Suprapubic skin (tissue), 4 donors: ENCODE measurements at regions not wholly inside any gene's neighbourhood (a gene's known extent, or its start where the extent isn't known, plus 50 kb on each side); places are given as distances from the start of the nearest gene placed in this dataset.

Source experiments
- DNase-seq, 2 donors: peaks; one replicate each; pipeline ENCODE4 v3.0.0-alpha.2; 2019; ENCODE audit warnings: low spot score in 2 of 2
- H3K27ac ChIP-seq: fragments of 200-600 bp; sonication (generic); one replicate; pipeline ENCODE4 v1.5.1; 2019
- H3K27me3 ChIP-seq: fragments of 200-600 bp; sonication (generic); one replicate; pipeline ENCODE4 v1.5.1; 2019
- H3K36me3 ChIP-seq: fragments of 200-600 bp; sonication (generic); one replicate; pipeline ENCODE4 v1.5.1; 2019
- H3K4me1 ChIP-seq: fragments of 200-600 bp; sonication (generic); one replicate; pipeline ENCODE4 v1.5.1; 2019
- H3K4me3 ChIP-seq: fragments of 200-600 bp; sonication (generic); one replicate; pipeline ENCODE4 v1.5.1; 2019; ENCODE audit warnings: mild to moderate bottlenecking
- H3K9me3 ChIP-seq: fragments of 200-600 bp; sonication (generic); one replicate; pipeline ENCODE4 v1.5.1; 2019
- EP300 ChIP-seq: sonication (generic); formaldehyde crosslinking; IDR thresholded peaks from one replicate; pipeline ENCODE4 v1.6.1; 2017; ENCODE audit warnings: antibody characterized with exemption
- POLR2A ChIP-seq, 2 donors: fragments of 450-650 bp; IDR thresholded peaks; one replicate each; pipeline ENCODE4 v1.6.1; 2017; ENCODE audit warnings: antibody characterized with exemption in 2 of 2, mild to moderate bottlenecking in 2 of 2, moderate library complexity in 2 of 2
- POLR2AphosphoS5 ChIP-seq, 3 donors: sonication (generic); formaldehyde crosslinking; IDR thresholded peaks; one replicate each; pipeline ENCODE4 v1.6.1; 2017; ENCODE audit warnings: antibody characterized with exemption in 3 of 3
- WGBS: methylation state at CpG from one replicate; pipeline ENCODE4 v1.1.5; 2018; 5-methylcytosine and 5-hydroxymethylcytosine counted together
- TF ChIP-seq, protein P1 (sequence below), 2 donors: fragments of 200-600 bp in 1 of 2; fragments of 450-650 bp in 1 of 2; sonication (generic) in 1 of 2; IDR thresholded peaks; one replicate each; pipeline ENCODE4 v1.5.1; 2016 to 2019; ENCODE audit warnings: antibody characterized with exemption in 2 of 2, mild to moderate bottlenecking in 1 of 2, moderate library complexity in 1 of 2

DNA sequence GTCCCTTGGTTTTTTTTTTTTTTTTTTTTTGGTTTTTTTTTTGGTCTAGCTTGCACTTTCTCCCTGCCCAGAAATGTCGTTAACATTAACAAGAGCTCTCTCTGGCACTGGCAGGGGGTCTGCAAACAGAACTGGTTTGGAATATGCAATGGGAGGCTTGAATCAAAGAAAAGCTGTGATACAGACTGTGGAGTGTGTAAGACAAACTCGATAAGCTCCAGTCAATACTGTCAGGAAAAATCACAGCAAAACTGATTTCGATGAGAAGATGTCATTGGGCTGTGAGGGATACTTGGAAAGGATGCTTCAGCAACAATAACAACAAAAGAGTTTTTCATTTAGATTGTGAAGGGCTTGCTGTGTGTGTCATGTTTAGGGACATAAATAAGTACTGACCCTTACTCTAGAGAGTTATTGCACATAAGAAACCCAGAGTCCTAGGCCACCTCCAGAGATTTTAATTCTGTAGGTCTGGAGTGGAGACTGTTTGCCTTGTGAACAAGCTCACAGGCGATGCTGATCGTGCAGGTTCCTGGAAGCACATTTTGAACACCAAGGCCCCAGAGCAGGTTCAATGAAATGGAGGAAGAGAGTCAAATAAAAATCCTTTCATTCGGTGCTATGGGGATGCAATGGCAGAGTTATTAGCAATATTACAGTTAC lies 470.7 kb upstream of the RBFOX1 start:
- no peak for TF ChIP-seq EP300
- no peak for TF ChIP-seq POLR2A (IDR thresholded peaks at IDR 0.05)
- no peak for TF ChIP-seq POLR2AphosphoS5 (IDR thresholded peaks at IDR 0.05)
- TF ChIP-seq, protein P1, sequence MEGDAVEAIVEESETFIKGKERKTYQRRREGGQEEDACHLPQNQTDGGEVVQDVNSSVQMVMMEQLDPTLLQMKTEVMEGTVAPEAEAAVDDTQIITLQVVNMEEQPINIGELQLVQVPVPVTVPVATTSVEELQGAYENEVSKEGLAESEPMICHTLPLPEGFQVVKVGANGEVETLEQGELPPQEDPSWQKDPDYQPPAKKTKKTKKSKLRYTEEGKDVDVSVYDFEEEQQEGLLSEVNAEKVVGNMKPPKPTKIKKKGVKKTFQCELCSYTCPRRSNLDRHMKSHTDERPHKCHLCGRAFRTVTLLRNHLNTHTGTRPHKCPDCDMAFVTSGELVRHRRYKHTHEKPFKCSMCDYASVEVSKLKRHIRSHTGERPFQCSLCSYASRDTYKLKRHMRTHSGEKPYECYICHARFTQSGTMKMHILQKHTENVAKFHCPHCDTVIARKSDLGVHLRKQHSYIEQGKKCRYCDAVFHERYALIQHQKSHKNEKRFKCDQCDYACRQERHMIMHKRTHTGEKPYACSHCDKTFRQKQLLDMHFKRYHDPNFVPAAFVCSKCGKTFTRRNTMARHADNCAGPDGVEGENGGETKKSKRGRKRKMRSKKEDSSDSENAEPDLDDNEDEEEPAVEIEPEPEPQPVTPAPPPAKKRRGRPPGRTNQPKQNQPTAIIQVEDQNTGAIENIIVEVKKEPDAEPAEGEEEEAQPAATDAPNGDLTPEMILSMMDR (IDR thresholded peaks at IDR 0.05) = no peak
- Histone ChIP-seq H3K9me3 (no peaks in the 10 kb centered on the region), H3K27me3 (no peaks in the 10 kb centered on the region), H3K4me1 (no peaks in the 10 kb centered on the region), H3K4me3 (no peak overlapping the region), H3K27ac (no peak overlapping the region), H3K36me3 (no peaks in the 10 kb centered on the region)
- no peak for DNase-seq
- WGBS = 73% methylated on average over 6 of the region's 6 CpGs

DNA sequence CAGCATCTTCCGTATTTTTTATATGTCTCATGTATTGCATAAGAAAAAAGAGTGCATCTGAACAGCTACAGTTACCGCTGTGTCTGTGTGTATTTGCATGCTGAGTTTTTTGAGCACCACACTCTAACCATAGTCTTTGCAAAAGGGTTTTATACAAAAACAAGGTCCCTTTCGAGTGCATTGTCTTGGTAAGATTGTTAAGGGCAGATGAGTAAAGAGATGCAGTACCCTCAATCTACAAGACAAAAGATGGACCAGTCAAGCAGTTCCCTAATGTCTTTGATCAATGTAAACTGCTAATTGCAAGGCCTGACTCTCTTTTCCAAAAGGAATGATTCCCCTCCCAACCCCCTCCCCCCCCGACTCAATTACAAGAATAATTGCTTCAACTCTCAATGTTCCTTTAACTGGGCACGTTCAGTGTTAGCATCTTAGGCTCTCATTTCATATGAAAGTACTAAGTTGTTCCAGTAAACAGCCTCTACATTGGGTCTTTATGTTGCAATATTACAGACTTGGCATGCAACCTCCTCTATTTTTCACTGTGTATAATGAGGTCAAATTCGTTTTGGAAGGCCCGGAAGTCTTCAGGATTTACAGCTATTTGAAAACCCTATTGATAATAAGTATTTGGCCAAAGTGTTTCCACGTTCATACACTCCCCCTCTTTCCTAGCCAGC lies 471.4 kb upstream of the RBFOX1 start:
- TF ChIP-seq, protein P1 (IDR thresholded peaks at IDR 0.05) = no peak
- no peak for TF ChIP-seq POLR2A (IDR thresholded peaks at IDR 0.05)
- TF ChIP-seq EP300 = no peak
- TF ChIP-seq POLR2AphosphoS5 (IDR thresholded peaks at IDR 0.05) = no peak
- Histone ChIP-seq H3K4me1 (no peaks in the 10 kb centered on the region), H3K9me3 (no peaks in the 10 kb centered on the region), H3K27ac (no peak overlapping the region), H3K4me3 (no peak overlapping the region), H3K27me3 (no peaks in the 10 kb centered on the region), H3K36me3 (no peaks in the 10 kb centered on the region)
- no peak for DNase-seq
- 52% methylated on average over 8 of the region's 8 CpGs for WGBS

- Histone ChIP-seq H3K27ac (no peak overlapping the region), H3K36me3 (no peaks in the 10 kb centered on the region), H3K4me1 (no peaks in the 10 kb centered on the region), H3K4me3 (no peak overlapping the region), H3K27me3 (no peaks in the 10 kb centered on the region), H3K9me3 (no peaks in the 10 kb centered on the region)
- no peak for DNase-seq
- 41% methylated on average over 5 of the region's 5 CpGs for WGBS
- TF ChIP-seq, protein P1 (IDR thresholded peaks at IDR 0.05) = no peak
- TF ChIP-seq POLR2AphosphoS5 (IDR thresholded peaks at IDR 0.05) = no peak
- no peak for TF ChIP-seq POLR2A (IDR thresholded peaks at IDR 0.05)
- no peak for TF ChIP-seq EP300
Observed at GRCh38 chr16:6857575-6857974, 475.1 kb upstream of the RBFOX1 start.

DNA sequence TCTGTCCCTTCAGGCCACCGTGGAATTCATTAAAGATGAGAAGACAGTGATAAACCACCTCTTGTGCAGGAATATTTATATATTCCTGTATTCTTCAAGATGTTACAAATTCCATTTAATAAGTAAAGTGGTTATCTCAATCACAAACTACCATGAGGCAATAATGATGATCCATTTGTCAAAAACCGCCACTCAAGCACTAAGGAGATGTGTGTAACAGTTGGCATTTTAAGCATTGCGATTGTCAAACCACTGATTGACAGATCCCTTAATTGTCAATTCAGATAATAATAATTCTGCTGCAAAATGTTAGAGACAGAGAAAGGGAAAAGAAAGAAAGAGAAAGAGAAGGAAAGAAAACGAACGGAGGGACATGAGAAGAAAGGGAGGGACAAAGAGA lies 476.1 kb upstream of the RBFOX1 start:
- H3K27me3 ChIP-seq = no peaks in the 10 kb centered on the region
- 86% methylated on average over 5 of the region's 5 CpGs for WGBS
- TF ChIP-seq POLR2A (IDR thresholded peaks at IDR 0.05) (no peak), EP300 (no peak), POLR2AphosphoS5 (IDR thresholded peaks at IDR 0.05) (no peak)
- TF ChIP-seq, protein P1 (IDR thresholded peaks at IDR 0.05) = no peak
- H3K36me3 ChIP-seq = no peaks in the 10 kb centered on the region
- no peaks in the 10 kb centered on the region for H3K4me1 ChIP-seq
- DNase-seq = no peak
- H3K4me3 ChIP-seq = no peak overlapping the region
- H3K27ac ChIP-seq = no peak overlapping the region
- H3K9me3 ChIP-seq = no peaks in the 10 kb centered on the region

DNA sequence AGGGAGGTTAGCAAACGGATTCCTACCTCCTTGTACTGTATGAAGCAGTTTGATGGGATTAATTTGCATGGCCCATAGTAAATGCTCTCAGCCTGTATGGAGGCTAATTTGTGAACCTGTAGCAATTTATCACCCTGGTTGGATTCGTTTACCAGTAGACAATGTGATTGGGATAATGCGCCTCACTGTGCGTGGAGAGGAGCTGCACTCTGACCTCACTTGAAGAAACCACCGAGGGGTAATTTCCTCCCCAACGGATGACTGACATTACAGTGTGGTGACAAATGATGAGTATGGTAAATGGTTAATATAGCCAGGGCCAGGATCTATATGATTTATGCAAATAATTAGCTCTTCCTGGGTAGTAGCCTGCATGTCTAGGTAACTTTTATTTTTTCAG lies 479.1 kb upstream of the RBFOX1 start:
- WGBS = 85% methylated on average over 6 of the region's 6 CpGs
- Histone ChIP-seq H3K27me3 (no peaks in the 10 kb centered on the region), H3K4me1 (no peaks in the 10 kb centered on the region), H3K9me3 (no peaks in the 10 kb centered on the region), H3K27ac (no peak overlapping the region), H3K4me3 (no peak overlapping the region), H3K36me3 (no peaks in the 10 kb centered on the region)
- DNase-seq = no peak
- no peak for TF ChIP-seq POLR2A (IDR thresholded peaks at IDR 0.05)
- TF ChIP-seq EP300 = no peak
- TF ChIP-seq, protein P1 (IDR thresholded peaks at IDR 0.05) = no peak
- TF ChIP-seq POLR2AphosphoS5 (IDR thresholded peaks at IDR 0.05) = no peak
